Astrocyte of the cerebellum (primary cell): ENCODE measurements at regions not wholly inside any gene's neighbourhood (a gene's known extent, or its start where the extent isn't known, plus 50 kb on each side); places are given as distances from the start of the nearest gene placed in this dataset.

Experiments used
- DNase-seq: peaks from one replicate; pipeline ENCODE4 v3.0.0-alpha.2; 2011; ENCODE audit warnings: low read depth
- H3K4me3 ChIP-seq: 2 replicates; pipeline ENCODE4 v1.5.1; 2011; ENCODE audit warnings: mild to moderate bottlenecking, low read depth, low read length, moderate library complexity
- CTCF ChIP-seq: IDR thresholded peaks from 2 replicates; pipeline ENCODE4 v1.5.1; 2012; ENCODE audit warnings: low read length, low read depth, moderate library complexity, mild to moderate bottlenecking; ENCODE audit errors: missing control alignments
- in situ Hi-C: cut with HindIII; loops from 2 replicates; pipeline ENCODE4 v1.10.0; 2017; ENCODE audit warnings: low sequenced_read_pairs

- TF ChIP-seq CTCF = no peak
- H3K4me3 ChIP-seq = no peak overlapping the region
- DNase-seq = no peak
- in situ Hi-C loops = no loop called here
Observed at GRCh38 chr2:200081811-200082210, 126.4 kb downstream of the MAIP1 start.

GRCh38 chr2:200084036-200084435 lies 128.7 kb downstream of the MAIP1 start:
- in situ Hi-C loops = no loop called here
- H3K4me3 ChIP-seq = no peak overlapping the region
- TF ChIP-seq CTCF = no peak
- DNase-seq = no peak

GRCh38 chr2:200086911-200087310 lies 131.5 kb downstream of the MAIP1 start:
- in situ Hi-C loops = no loop called here
- TF ChIP-seq CTCF = no peak
- DNase-seq = no peak
- no peak overlapping the region for H3K4me3 ChIP-seq

- in situ Hi-C loops = no loop called here
- H3K4me3 ChIP-seq = no peak overlapping the region
- DNase-seq = no peak
- no peak for TF ChIP-seq CTCF
Observed at GRCh38 chr2:200087451-200087850, 132.1 kb downstream of the MAIP1 start.

GRCh38 chr2:200089040-200089755 lies 133.8 kb downstream of the MAIP1 start:
- in situ Hi-C loops = no loop called here
- no peak for DNase-seq
- no peak overlapping the region for H3K4me3 ChIP-seq
- no peak for TF ChIP-seq CTCF

- H3K4me3 ChIP-seq = no peak overlapping the region
- in situ Hi-C loops = no loop called here
- no peak for DNase-seq
- no peak for TF ChIP-seq CTCF
Observed at GRCh38 chr2:200089756-200090109, 134.4 kb downstream of the MAIP1 start.

GRCh38 chr2:200090683-200091082 lies 135.3 kb downstream of the MAIP1 start:
- no peak overlapping the region for H3K4me3 ChIP-seq
- in situ Hi-C loops = no loop called here
- TF ChIP-seq CTCF = no peak
- DNase-seq = no peak
